Endothelial cell of umbilical vein (primary cell): ENCODE measurements at regions not wholly inside any gene's neighbourhood (a gene's known extent, or its start where the extent isn't known, plus 50 kb on each side); places are given as distances from the start of the nearest gene placed in this dataset.

ENCODE experiments used
- BruUV-seq: library from RNA; stranded (reverse); fragments of 400-500 nt; replicated peaks from 2 replicates; lab custom pipeline; 2021; lab: Mats Ljungman, UMichigan
- CTCF ChIA-PET: fragments of 300-600, 350-600 bp; sonication (Branson Sonifier 250); formaldehyde crosslinking; loops from one replicate; lab custom pipeline; 2021; ENCODE audit warnings: antibody characterized with exemption, inconsistent platforms; lab: Charles Lee
- POLR2A ChIA-PET: fragments of 300-600, 350-600 bp; sonication (Branson Sonifier 250); formaldehyde crosslinking; loops from one replicate; lab custom pipeline; 2021; ENCODE audit warnings: antibody characterized with exemption, inconsistent platforms; lab: Charles Lee
- DNase-seq: peaks from one replicate; pipeline ENCODE4 v3.0.0-alpha.2; 2011; ENCODE audit warnings: low read depth, low spot score
- FAIRE-seq: peaks from 2 replicates; lab custom pipeline; 2011; peaks lifted over from hg19 to GRCh38; lab: Jason Lieb, UNC
- H2AFZ ChIP-seq: 2 replicates; pipeline ENCODE4 v1.6.0; 2012; ENCODE audit warnings: low read depth, low read length, control low read depth, inconsistent platforms
- H3K27ac ChIP-seq: 2 replicates; pipeline ENCODE4 v1.5.1; 2011; ENCODE audit warnings: low read depth, mild to moderate bottlenecking, control low read depth, low read length, moderate library complexity; ENCODE audit not compliant: insufficient read depth
- H3K27me3 ChIP-seq, 2 experiments: 2 replicates each; pipeline versions ENCODE4 v1.6.0 to v1.6.1; 2011; ENCODE audit warnings: low read length in 2 of 2, mixed read lengths in 1 of 2; ENCODE audit not compliant: control insufficient read depth in 2 of 2, insufficient read depth in 2 of 2
- H3K36me3 ChIP-seq, 2 experiments: 2 replicates in 1 of 2; 3 replicates in 1 of 2; pipeline ENCODE4 v1.5.1; 2011; ENCODE audit warnings: low read length in 2 of 2, mild to moderate bottlenecking in 1 of 2, moderate library complexity in 1 of 2; ENCODE audit not compliant: control insufficient read depth in 2 of 2, insufficient read depth in 2 of 2; ENCODE audit errors: extremely low read depth in 1 of 2
- H3K4me1 ChIP-seq: 3 replicates; pipeline ENCODE4 v1.5.1; 2011; ENCODE audit warnings: mild to moderate bottlenecking, low read length; ENCODE audit not compliant: control insufficient read depth, insufficient read depth; ENCODE audit errors: extremely low read depth
- H3K4me2 ChIP-seq: 2 replicates; pipeline ENCODE4 v1.6.1; 2011; ENCODE audit warnings: low read length, control low read depth, mixed read lengths; ENCODE audit not compliant: insufficient read depth
- H3K4me3 ChIP-seq, 3 experiments: fragments of 200-600 bp in 1 of 3; sonication (generic), shearing (Covaris generic) in 1 of 3; replicated peaks in 1 of 3; 2 replicates each; pipeline ENCODE4 v1.5.1; 2011 to 2016; ENCODE audit warnings: control low read depth in 3 of 3, low read length in 3 of 3, mild to moderate bottlenecking in 2 of 3, inconsistent platforms in 1 of 3, low read depth in 1 of 3, moderate library complexity in 1 of 3; ENCODE audit not compliant: insufficient read depth in 1 of 3
- H3K79me2 ChIP-seq: 2 replicates; pipeline ENCODE4 v1.6.0; 2012; ENCODE audit warnings: low read length, inconsistent platforms; ENCODE audit not compliant: control insufficient read depth, insufficient read depth
- H3K9ac ChIP-seq: replicated peaks from 2 replicates; pipeline ENCODE3; 2011; ENCODE audit warnings: low read length, control low read depth; ENCODE audit not compliant: insufficient read depth; ENCODE audit errors: extremely low read depth
- H3K9me1 ChIP-seq: replicated peaks from 3 replicates; pipeline ENCODE4 v1.6.0; 2011; ENCODE audit warnings: mild to moderate bottlenecking, low read length; ENCODE audit not compliant: control insufficient read depth, insufficient read depth; ENCODE audit errors: extremely low read depth
- H3K9me3 ChIP-seq: replicated peaks from 2 replicates; pipeline ENCODE4 v1.5.1; 2012; ENCODE audit warnings: low read length, inconsistent platforms; ENCODE audit not compliant: control insufficient read depth, insufficient read depth
- H4K20me1 ChIP-seq: replicated peaks from 2 replicates; pipeline ENCODE3; 2011; ENCODE audit warnings: mild to moderate bottlenecking, low read length; ENCODE audit not compliant: control insufficient read depth, insufficient read depth; ENCODE audit errors: extremely low read depth
- EZH2 ChIP-seq: IDR thresholded peaks from 2 replicates; pipeline ENCODE4 v1.6.1; 2012; ENCODE audit warnings: borderline replicate concordance, low read depth, mild to moderate bottlenecking, moderate library complexity, low read length, inconsistent platforms; ENCODE audit not compliant: severe bottlenecking
- FOS ChIP-seq: IDR thresholded peaks from 2 replicates; pipeline ENCODE4 v1.6.1; 2011; ENCODE audit warnings: mild to moderate bottlenecking, low read length, moderate library complexity, borderline replicate concordance; ENCODE audit not compliant: insufficient read depth
- GATA2 ChIP-seq: IDR thresholded peaks from 2 replicates; pipeline ENCODE4 v1.7.0; 2011; ENCODE audit warnings: low read depth, mild to moderate bottlenecking, moderate library complexity, mixed read lengths, low read length; ENCODE audit not compliant: insufficient read length, insufficient read depth
- JUN ChIP-seq: IDR thresholded peaks from 2 replicates; pipeline ENCODE4 v1.6.1; 2011; ENCODE audit warnings: borderline replicate concordance, low read depth; ENCODE audit not compliant: insufficient read length, insufficient read depth
- MYC ChIP-seq: IDR thresholded peaks from one replicate; pipeline ENCODE4 v1.6.1; 2011; ENCODE audit warnings: mild to moderate bottlenecking, low read depth, low read length
- POLR2A ChIP-seq: IDR thresholded peaks from 2 replicates; pipeline ENCODE4 v1.6.1; 2012; ENCODE audit warnings: low read depth, mild to moderate bottlenecking, control low read depth, low read length
- POLR2AphosphoS5 ChIP-seq: IDR thresholded peaks from 2 replicates; pipeline ENCODE4 v1.6.1; 2012; ENCODE audit warnings: low read depth, mild to moderate bottlenecking, control low read depth, low read length, moderate library complexity; ENCODE audit not compliant: insufficient read depth
- dilution Hi-C: fragments of 300-500 bp; cut with MboI; formaldehyde crosslinking; loops from one replicate; pipeline ENCODE4 v1.15.0; 2019; ENCODE audit warnings: low sequenced_read_pairs; ENCODE audit not compliant: extremely low pct_ligation_motif_present
- intact Hi-C: fragments of 100-400 bp; cut with micrococcal nuclease; formaldehyde crosslinking; loops from one replicate; pipeline ENCODE4 v1.10.0; 2022
- TF ChIP-seq, protein P1 (sequence below): IDR thresholded peaks from 2 replicates; pipeline ENCODE4 v1.6.1; 2011; ENCODE audit not compliant: insufficient read depth, insufficient read length
- TF ChIP-seq, protein P2 (sequence below), 2 donors: IDR thresholded peaks; 1 replicate in 1 of 2; 2 replicates in 1 of 2; pipeline ENCODE4 v1.5.1; 2011; ENCODE audit warnings: low read length in 2 of 2, mild to moderate bottlenecking in 2 of 2, moderate library complexity in 2 of 2, control low read depth in 1 of 2, inconsistent platforms in 1 of 2, low read depth in 1 of 2; ENCODE audit not compliant: insufficient read depth in 1 of 2; ENCODE audit errors: extremely low read depth in 1 of 2

DNA sequence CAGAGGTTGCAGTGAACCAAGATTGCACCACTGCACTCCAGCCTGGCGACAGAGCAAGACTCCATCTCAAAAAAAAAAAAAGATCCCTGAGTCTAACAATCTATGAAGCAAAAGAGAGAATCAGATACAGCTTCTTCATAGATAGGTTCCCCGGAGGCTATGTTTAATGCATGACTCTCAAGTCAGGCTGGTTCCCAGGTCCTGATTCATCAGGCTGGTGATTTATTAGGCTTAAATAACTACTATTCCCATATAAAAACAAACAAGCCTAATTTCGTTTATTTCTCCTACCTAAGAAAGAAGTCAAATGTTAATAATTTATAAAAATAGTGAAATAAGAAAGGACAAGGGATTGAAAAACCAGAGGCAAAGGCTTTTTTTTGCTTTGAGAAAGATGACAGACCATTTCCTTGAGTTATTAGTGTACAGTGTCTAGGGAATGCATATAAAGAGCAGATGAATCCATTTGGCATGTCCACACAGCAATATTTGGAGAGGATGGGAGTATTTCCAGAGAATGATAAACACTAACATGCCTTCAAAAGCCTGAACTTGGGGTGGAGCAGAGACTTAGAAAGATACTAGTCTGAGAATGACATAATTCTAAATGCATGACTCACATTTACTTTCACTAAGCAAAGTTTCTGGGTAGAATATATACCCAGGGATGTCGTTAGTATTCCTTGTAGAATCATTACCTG is 115.3 kb downstream of the NREP start:
- DNase-seq (no peak), FAIRE-seq (no peak)
- POLR2A ChIA-PET = no interaction called here
- dilution Hi-C loops = no loop called here
- CTCF ChIA-PET = interaction anchor here (0.6 to 1.1 kb wide), 2 partner anchors 19 to 91 kb away, joined by 3 read pairs; no protein-coding TSS in a partner anchor
- BruUV-seq = no TSS peak
- H3K9me1 ChIP-seq = no peaks in the 10 kb centered on the region
- no peaks in the 10 kb centered on the region for H3K79me2 ChIP-seq
- H2AFZ ChIP-seq = no peak overlapping the region
- no peaks in the 10 kb centered on the region for H3K4me1 ChIP-seq
- H3K27ac ChIP-seq = no peak overlapping the region
- no peaks in the 10 kb centered on the region for H3K9me3 ChIP-seq
- TF ChIP-seq MYC (no peak), FOS (no peak), EZH2 (no peak), POLR2A (no peak), JUN (no peak), POLR2AphosphoS5 (no peak), GATA2 (no peak)
- TF ChIP-seq, protein P1, sequence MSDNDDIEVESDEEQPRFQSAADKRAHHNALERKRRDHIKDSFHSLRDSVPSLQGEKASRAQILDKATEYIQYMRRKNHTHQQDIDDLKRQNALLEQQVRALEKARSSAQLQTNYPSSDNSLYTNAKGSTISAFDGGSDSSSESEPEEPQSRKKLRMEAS = no peak
- TF ChIP-seq, protein P2, sequence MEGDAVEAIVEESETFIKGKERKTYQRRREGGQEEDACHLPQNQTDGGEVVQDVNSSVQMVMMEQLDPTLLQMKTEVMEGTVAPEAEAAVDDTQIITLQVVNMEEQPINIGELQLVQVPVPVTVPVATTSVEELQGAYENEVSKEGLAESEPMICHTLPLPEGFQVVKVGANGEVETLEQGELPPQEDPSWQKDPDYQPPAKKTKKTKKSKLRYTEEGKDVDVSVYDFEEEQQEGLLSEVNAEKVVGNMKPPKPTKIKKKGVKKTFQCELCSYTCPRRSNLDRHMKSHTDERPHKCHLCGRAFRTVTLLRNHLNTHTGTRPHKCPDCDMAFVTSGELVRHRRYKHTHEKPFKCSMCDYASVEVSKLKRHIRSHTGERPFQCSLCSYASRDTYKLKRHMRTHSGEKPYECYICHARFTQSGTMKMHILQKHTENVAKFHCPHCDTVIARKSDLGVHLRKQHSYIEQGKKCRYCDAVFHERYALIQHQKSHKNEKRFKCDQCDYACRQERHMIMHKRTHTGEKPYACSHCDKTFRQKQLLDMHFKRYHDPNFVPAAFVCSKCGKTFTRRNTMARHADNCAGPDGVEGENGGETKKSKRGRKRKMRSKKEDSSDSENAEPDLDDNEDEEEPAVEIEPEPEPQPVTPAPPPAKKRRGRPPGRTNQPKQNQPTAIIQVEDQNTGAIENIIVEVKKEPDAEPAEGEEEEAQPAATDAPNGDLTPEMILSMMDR (IDR thresholded peaks at IDR 0.05; ENCODE audit: extremely low read depth in 1 of 2, insufficient read depth in 1 of 2, low read depth in 1 of 2, low read length in 2 of 2) = no peak
- no peak overlapping the region for H3K4me2 ChIP-seq
- H4K20me1 ChIP-seq = no peaks in the 10 kb centered on the region
- no peaks in the 10 kb centered on the region for H3K27me3 ChIP-seq
- no peak overlapping the region for H3K9ac ChIP-seq
- H3K36me3 ChIP-seq = no peaks in the 10 kb centered on the region
- H3K4me3 ChIP-seq = no peak overlapping the region
- intact Hi-C loops = no loop called here
